Tibial nerve (tissue), 4 donors: ENCODE measurements at regions not wholly inside any gene's neighbourhood (a gene's known extent, or its start where the extent isn't known, plus 50 kb on each side); places are given as distances from the start of the nearest gene placed in this dataset.

Source experiments
- DNase-seq, 2 donors: peaks; one replicate each; pipeline ENCODE4 v3.0.0-alpha.2; 2019; ENCODE audit warnings: low spot score in 2 of 2
- H3K27ac ChIP-seq, 4 donors: fragments of 200-600 bp; sonication (generic) in 3 of 4; one replicate each; pipeline ENCODE4 v1.5.1; 2017 to 2019; ENCODE audit warnings: mild to moderate bottlenecking in 1 of 4
- H3K27me3 ChIP-seq, 2 donors: fragments of 200-600 bp; sonication (generic) in 1 of 2; one replicate each; pipeline versions ENCODE4 v1.5.1 to v1.6.0; 2017 to 2019
- H3K36me3 ChIP-seq, 3 donors: fragments of 200-600 bp; sonication (generic); one replicate each; pipeline ENCODE4 v1.5.1; 2018 to 2019
- H3K4me1 ChIP-seq, 4 donors: fragments of 200-600 bp; sonication (generic) in 3 of 4; one replicate each; pipeline ENCODE4 v1.5.1; 2017 to 2019
- H3K4me3 ChIP-seq, 4 donors: fragments of 200-600 bp; sonication (generic) in 3 of 4; one replicate each; pipeline ENCODE4 v1.5.1; 2017 to 2019; ENCODE audit warnings: mild to moderate bottlenecking in 1 of 4, moderate library complexity in 1 of 4
- H3K9me3 ChIP-seq, 4 donors: fragments of 200-600 bp; sonication (generic) in 3 of 4; one replicate each; pipeline ENCODE4 v1.5.1; 2017 to 2019
- EP300 ChIP-seq, 2 donors: sonication (generic); formaldehyde crosslinking; IDR thresholded peaks; one replicate each; pipeline ENCODE4 v1.6.1; 2017; ENCODE audit warnings: antibody characterized with exemption in 2 of 2, mild to moderate bottlenecking in 1 of 2
- POLR2A ChIP-seq, 2 donors: fragments of 450-650 bp; IDR thresholded peaks; one replicate each; pipeline ENCODE4 v1.6.1; 2017; ENCODE audit warnings: antibody characterized with exemption in 2 of 2, mild to moderate bottlenecking in 2 of 2, moderate library complexity in 2 of 2
- WGBS, 2 donors: methylation state at CpG; one replicate each; pipeline ENCODE4 v1.1.5; 2018; 5-methylcytosine and 5-hydroxymethylcytosine counted together
- TF ChIP-seq, protein P1 (sequence below), 5 experiments: fragments of 200-600 bp in 3 of 5; fragments of 450-650 bp in 2 of 5; sonication (generic) in 3 of 5; IDR thresholded peaks; one replicate each; pipeline ENCODE4 v1.5.1; 2016 to 2019; ENCODE audit warnings: antibody characterized with exemption in 5 of 5, mild to moderate bottlenecking in 3 of 5, moderate library complexity in 2 of 5

- H3K36me3 ChIP-seq: no peaks in the 10 kb centered on the region
These were observed 203.0 kb downstream of the ABHD5 start for GRCh38 chr3:43893727-43894126.

DNA sequence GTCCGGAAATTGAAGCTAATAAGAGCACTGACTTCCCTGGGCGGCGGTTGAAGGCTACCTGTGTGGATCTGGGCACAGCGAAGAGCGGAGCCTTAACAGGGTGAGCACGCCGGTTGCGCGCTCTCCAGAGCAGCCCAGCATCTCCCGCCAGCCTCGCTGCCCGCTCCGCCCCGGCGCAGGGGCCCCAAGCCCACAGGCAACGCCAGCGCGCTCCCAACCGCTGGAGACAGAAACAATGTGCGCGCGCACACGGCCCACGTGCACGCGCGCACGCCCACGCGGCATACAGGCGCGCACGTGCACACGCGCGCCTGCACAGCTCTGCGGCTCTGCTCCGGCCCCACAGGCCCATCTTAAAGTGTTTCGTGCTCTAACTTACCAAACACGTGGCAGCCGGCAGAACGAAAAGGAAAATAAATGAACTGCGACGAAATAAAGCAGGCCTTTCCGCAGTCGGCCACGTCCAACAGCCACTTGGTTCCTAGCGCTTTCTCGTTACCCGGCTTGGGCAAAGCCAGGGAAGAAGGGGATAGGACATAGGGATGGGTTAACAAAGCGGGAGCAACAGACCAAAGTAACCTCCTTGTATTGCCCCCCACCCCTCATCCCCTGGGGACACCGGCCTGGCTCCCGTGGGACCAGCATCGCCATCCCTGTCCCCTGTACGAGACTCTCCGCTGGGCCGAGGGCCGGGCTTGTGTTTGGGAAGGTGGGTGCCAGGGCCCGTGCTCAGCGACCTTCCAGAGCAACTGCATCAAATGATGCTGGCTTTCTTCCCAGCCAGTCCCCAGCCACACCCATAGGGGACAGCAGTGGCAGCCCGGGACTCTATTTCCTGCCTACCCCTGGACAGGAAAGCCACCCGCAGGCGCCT lies 203.7 kb downstream of the ABHD5 start:
- peak in 1 of 2 donors; percentile 14 for DNase-seq
- peak in 1 of 2 donors; percentile 29 for TF ChIP-seq EP300 (IDR thresholded peaks at IDR 0.05)
- TF ChIP-seq POLR2A (IDR thresholded peaks at IDR 0.05): no peak
- TF ChIP-seq, protein P1, sequence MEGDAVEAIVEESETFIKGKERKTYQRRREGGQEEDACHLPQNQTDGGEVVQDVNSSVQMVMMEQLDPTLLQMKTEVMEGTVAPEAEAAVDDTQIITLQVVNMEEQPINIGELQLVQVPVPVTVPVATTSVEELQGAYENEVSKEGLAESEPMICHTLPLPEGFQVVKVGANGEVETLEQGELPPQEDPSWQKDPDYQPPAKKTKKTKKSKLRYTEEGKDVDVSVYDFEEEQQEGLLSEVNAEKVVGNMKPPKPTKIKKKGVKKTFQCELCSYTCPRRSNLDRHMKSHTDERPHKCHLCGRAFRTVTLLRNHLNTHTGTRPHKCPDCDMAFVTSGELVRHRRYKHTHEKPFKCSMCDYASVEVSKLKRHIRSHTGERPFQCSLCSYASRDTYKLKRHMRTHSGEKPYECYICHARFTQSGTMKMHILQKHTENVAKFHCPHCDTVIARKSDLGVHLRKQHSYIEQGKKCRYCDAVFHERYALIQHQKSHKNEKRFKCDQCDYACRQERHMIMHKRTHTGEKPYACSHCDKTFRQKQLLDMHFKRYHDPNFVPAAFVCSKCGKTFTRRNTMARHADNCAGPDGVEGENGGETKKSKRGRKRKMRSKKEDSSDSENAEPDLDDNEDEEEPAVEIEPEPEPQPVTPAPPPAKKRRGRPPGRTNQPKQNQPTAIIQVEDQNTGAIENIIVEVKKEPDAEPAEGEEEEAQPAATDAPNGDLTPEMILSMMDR (IDR thresholded peaks at IDR 0.05): peak in 1 of 5 experiments; percentile 8
- 10% methylated on average over 63 of the region's 63 CpGs for WGBS, 2 donors
- Histone ChIP-seq H3K9me3 (no peaks in the 10 kb centered on the region), H3K4me3 (peak overlapping the region; percentile 21 to 56 (median 48)), H3K4me1 (peaks cover 0 to 22% (median 12%) of the 10 kb centered on the region in 4 donors), H3K36me3 (no peaks in the 10 kb centered on the region), H3K27me3 (no peaks in the 10 kb centered on the region), H3K27ac (peak overlapping the region in 2 of 4 donors; percentile 25 to 58)

More at GRCh38 chr3:43893727-43894126, 203.0 kb downstream of the ABHD5 start:
- TF ChIP-seq, protein P1 (IDR thresholded peaks at IDR 0.05): no peak
- TF ChIP-seq EP300 (IDR thresholded peaks at IDR 0.05): no peak
- no peak for TF ChIP-seq POLR2A (IDR thresholded peaks at IDR 0.05)
- Histone ChIP-seq H3K4me3 (peak overlapping the region; percentile 21 to 56 (median 48)), H3K27me3 (no peaks in the 10 kb centered on the region), H3K9me3 (no peaks in the 10 kb centered on the region), H3K4me1 (peaks cover 0 to 22% (median 12%) of the 10 kb centered on the region in 4 donors), H3K27ac (peak overlapping the region in 2 of 4 donors; percentile 25 to 58)
- DNase-seq: no peak
- 10 to 11% methylated on average over 14 of the region's 14 CpGs for WGBS, 2 donors

GRCh38 chr3:43895573-43895972 lies 204.8 kb downstream of the ABHD5 start:
- Histone ChIP-seq H3K27ac (no peak overlapping the region), H3K4me3 (no peak overlapping the region), H3K27me3 (no peaks in the 10 kb centered on the region), H3K36me3 (no peaks in the 10 kb centered on the region), H3K9me3 (peaks cover 0 to 3% (median 0%) of the 10 kb centered on the region in 4 donors), H3K4me1 (peaks cover 0 to 22% (median 12%) of the 10 kb centered on the region in 4 donors)
- no peak for DNase-seq
- 73 to 75% methylated on average over 4 of the region's 4 CpGs for WGBS, 2 donors
- TF ChIP-seq EP300 (IDR thresholded peaks at IDR 0.05) (no peak), POLR2A (IDR thresholded peaks at IDR 0.05) (no peak)
- TF ChIP-seq, protein P1 (IDR thresholded peaks at IDR 0.05): no peak

DNA sequence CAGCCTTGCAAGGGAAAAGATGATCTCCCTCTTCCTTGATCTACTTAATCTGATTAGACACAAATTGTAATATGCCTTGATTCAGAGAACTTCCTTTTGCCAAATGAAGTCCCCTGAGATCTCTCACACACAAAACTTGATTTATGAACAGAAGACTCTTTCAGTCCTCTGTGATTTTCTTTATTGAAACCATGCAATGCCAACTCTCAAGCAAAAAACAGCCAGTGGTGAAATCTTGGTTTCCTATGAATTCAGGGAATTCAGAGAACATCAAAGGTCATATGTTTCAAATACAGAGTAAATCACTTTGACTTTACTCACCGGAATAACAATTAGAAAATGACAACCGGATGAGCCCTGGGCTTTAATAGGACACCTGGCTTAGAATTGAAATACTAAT lies 211.7 kb downstream of the ABHD5 start:
- TF ChIP-seq, protein P1 (IDR thresholded peaks at IDR 0.05): no peak
- TF ChIP-seq EP300 (IDR thresholded peaks at IDR 0.05) (no peak), POLR2A (IDR thresholded peaks at IDR 0.05) (no peak)
- Histone ChIP-seq H3K36me3 (no peaks in the 10 kb centered on the region), H3K27me3 (no peaks in the 10 kb centered on the region), H3K9me3 (peaks cover 0 to 5% (median 0%) of the 10 kb centered on the region in 4 donors), H3K4me3 (no peak overlapping the region), H3K4me1 (peaks cover 0 to 17% (median 6%) of the 10 kb centered on the region in 4 donors), H3K27ac (no peak overlapping the region)
- no peak for DNase-seq
- 29 to 57% methylated on average over 2 of the region's 2 CpGs for WGBS, 2 donors

GRCh38 chr3:43905157-43905556 lies 214.4 kb downstream of the ABHD5 start:
- Histone ChIP-seq H3K36me3 (no peaks in the 10 kb centered on the region), H3K27ac (no peak overlapping the region), H3K4me3 (no peak overlapping the region), H3K27me3 (no peaks in the 10 kb centered on the region), H3K4me1 (peaks cover 0 to 17% (median 6%) of the 10 kb centered on the region in 4 donors), H3K9me3 (peaks cover 0 to 5% (median 0%) of the 10 kb centered on the region in 4 donors)
- WGBS, 2 donors: 48 to 58% methylated on average over 1 of the region's 1 CpG
- TF ChIP-seq EP300 (IDR thresholded peaks at IDR 0.05): no peak
- DNase-seq: no peak
